Esophagus squamous epithelium (tissue), 4 donors: ENCODE measurements at regions not wholly inside any gene's neighbourhood (a gene's known extent, or its start where the extent isn't known, plus 50 kb on each side); places are given as distances from the start of the nearest gene placed in this dataset.

Experiments used
- CTCF ChIP-seq, 6 experiments: fragments of 450-650 bp in 4 of 6; fragments of 200-600 bp in 2 of 6; sonication (generic) in 2 of 6; IDR thresholded peaks; one replicate each; pipeline ENCODE4 v1.5.1; 2016 to 2019; ENCODE audit warnings: antibody characterized with exemption in 6 of 6, mild to moderate bottlenecking in 4 of 6, moderate library complexity in 4 of 6
- POLR2A ChIP-seq, 4 donors: fragments of 450-650 bp; IDR thresholded peaks; one replicate each; pipeline ENCODE4 v1.6.1; 2017; ENCODE audit warnings: antibody characterized with exemption in 4 of 4, mild to moderate bottlenecking in 4 of 4, moderate library complexity in 3 of 4

DNA sequence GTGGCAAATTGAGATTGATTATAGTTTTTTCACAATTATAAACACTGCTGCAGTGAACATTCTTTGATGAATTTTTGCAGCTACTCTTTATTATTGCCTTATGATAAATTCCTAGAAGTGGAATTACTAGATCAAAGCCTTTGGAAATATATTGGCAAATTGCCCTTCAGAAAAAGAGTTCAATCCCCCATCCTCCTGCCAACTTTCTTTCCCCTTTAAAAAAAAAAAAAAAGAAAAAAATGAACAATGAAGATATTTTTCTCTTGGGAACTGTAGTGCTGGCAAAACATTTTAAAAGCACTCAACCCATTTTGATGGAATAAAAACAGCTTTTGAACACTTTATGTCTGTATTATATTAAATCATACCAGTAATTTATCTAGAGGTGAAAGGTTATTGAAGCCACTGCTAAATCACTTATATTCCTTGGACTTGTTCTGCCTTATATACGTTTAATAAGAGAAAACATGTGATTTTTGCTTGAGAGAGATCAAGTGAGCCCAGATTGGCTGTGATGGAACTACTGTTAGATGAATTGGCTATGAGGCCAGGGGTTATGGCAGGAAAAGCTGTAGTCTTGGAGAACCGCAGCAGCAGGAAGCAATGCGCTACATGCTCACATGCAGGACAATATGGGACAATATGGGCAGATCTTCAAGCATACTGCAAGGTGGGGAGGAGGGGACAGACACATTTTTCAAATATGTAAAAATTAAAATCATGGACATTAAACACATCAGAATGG, 212.8 kb upstream of the C2CD4B start:
- TF ChIP-seq CTCF (IDR thresholded peaks at IDR 0.05) (no peak), POLR2A (IDR thresholded peaks at IDR 0.05) (no peak)
